GM13977 (cell line): ENCODE measurements at regions not wholly inside any gene's neighbourhood (a gene's known extent, or its start where the extent isn't known, plus 50 kb on each side); places are given as distances from the start of the nearest gene placed in this dataset.

Experiments
- DNase-seq: peaks from one replicate; pipeline ENCODE4 v3.0.0; 2012; ENCODE audit warnings: low spot score
- CTCF ChIP-seq: IDR thresholded peaks from 2 replicates; pipeline ENCODE4 v1.5.1; 2012; ENCODE audit warnings: mild to moderate bottlenecking, control low read depth; ENCODE audit not compliant: insufficient read depth; ENCODE audit errors: extremely low read depth, missing control alignments
- in situ Hi-C: fragments of 300-500 bp; cut with MboI; formaldehyde crosslinking; loops from one replicate; pipeline ENCODE4 v1.12.0; 2022; ENCODE audit warnings: low sequenced_read_pairs, low pct_unique_long_range_greater_than_20kb, mixed read lengths, inconsistent platforms; ENCODE audit not compliant: unreplicated experiment

DNA sequence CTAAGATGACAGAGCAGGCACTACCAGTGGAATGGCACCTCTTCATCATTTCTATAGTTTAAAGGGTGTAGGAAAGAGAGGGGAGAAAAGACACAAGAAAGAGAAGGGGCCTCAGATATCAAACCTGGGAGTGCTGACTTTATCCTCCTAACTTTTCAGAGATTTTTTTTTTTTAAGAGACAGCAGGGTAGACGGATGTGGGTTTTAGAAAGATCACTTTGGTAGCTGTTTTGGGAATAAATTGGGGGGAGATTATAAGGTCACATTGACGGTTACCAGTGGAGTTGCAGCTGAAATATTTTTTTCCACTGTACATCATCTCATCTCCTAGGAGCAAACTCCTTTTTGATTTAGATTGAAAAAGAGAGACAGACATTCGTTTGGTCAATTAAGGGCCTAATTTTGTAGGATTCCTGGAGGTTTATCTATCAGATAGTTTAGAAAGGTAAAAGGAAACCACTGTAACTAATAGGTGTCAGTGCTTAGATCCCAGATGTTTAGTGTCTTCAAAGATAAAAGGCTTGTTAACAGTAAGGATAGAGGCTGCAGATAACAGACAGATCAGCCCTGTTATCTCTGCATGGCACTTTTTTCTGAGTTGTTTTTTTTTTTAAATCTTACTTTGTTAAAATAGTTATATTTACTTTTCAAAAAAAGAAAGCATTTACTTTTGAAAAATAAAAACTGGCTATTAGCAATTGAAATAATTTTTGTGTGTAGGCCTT is 1057.0 kb downstream of the IGSF11 start:
- DNase-seq: no peak
- TF ChIP-seq CTCF: no peak
- in situ Hi-C loops: no loop called here

DNA sequence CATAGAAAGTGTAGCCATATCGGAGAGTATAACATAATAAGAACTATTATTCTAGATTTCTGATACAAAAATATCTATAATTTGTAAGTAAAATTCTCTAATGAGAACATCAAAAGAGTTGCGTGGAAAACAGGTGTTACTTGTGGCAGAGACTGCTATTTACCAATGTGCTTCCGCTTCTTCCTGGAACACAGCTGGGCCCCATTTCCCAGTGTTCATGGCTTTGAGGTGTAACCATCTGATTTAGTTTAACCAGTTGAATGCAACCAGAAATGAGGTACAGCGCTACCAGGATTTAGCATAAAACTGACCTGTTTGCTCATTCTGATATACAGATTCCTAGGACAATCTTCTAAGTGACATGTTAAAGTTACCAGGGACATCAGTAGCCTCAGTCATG is 1055.2 kb downstream of the IGSF11 start:
- DNase-seq: no peak
- in situ Hi-C loops: no loop called here
- no peak for TF ChIP-seq CTCF

DNA sequence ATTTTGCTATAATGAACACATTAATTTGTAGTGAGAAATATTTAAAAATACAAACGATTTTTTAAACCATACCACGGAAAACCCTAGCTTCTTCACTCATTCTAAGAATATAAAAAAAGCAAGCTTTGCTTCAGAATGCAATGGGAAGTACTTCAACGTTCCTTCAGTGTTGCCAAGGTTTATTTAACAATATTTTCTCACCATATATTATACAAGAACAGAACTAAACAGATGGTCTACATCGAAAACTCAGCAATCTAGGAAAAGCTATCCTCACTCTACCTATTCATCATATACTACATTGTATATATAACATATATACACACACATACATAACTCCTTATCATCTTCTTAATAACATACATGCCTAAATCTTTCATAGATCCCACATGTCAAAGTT is 1047.4 kb downstream of the IGSF11 start:
- DNase-seq: no peak
- TF ChIP-seq CTCF: no peak
- in situ Hi-C loops: no loop called here

- in situ Hi-C loops: no loop called here
- no peak for TF ChIP-seq CTCF
Observed at GRCh38 chr3:117989982-117990381, 1044.7 kb downstream of the IGSF11 start.

DNA sequence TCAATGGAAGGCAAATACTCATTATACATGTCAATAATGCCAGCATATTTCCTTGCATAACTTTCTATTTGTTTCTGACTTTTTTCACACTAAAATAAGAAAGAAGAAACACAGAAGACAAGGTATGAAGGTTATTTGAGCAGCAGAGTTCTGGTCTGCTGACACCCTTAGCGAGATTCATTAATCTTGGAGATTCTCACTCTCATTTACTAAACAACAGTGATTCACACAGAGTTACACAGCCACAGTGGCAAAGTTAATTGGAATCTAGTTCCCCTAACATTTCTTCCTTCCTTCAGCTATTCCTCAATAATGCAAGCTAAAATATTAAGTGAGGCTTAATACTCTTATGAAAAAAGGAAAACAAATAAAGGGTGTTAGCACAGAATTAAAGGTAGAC is 1044.0 kb downstream of the IGSF11 start:
- DNase-seq: no peak
- in situ Hi-C loops: no loop called here
- no peak for TF ChIP-seq CTCF

More at GRCh38 chr3:117989982-117990381, 1044.7 kb downstream of the IGSF11 start:
- no peak for DNase-seq

GRCh38 chr3:117995842-117996437 is 1038.7 kb downstream of the IGSF11 start:
- TF ChIP-seq CTCF: no peak
- DNase-seq: no peak
- in situ Hi-C loops: no loop called here
